GM12864 (cell line): ENCODE measurements at regions not wholly inside any gene's neighbourhood (a gene's known extent, or its start where the extent isn't known, plus 50 kb on each side); places are given as distances from the start of the nearest gene placed in this dataset.

Experiments used
- DNase-seq: peaks from one replicate; pipeline ENCODE4 v3.0.0-alpha.2; 2011; ENCODE audit warnings: low read depth
- H3K4me3 ChIP-seq: 2 replicates; pipeline ENCODE4 v1.5.1; 2011; ENCODE audit warnings: mild to moderate bottlenecking, low read depth, low read length, control low read depth
- CTCF ChIP-seq: IDR thresholded peaks from 2 replicates; pipeline ENCODE4 v1.5.1; 2011; ENCODE audit warnings: low read depth, mild to moderate bottlenecking, moderate library complexity, low read length, control low read depth, inconsistent platforms; ENCODE audit errors: missing control alignments

GRCh38 chr2:34176693-34177092, 577.6 kb upstream of the FAM98A start:
- no peak for TF ChIP-seq CTCF
- no peak for DNase-seq
- H3K4me3 ChIP-seq = no peak overlapping the region

- TF ChIP-seq CTCF = no peak
- no peak for DNase-seq
Observed at GRCh38 chr2:34174506-34174905, 575.4 kb upstream of the FAM98A start.

GRCh38 chr2:34162231-34162630, 563.1 kb upstream of the FAM98A start:
- DNase-seq = no peak
- no peak for TF ChIP-seq CTCF
- H3K4me3 ChIP-seq = no peak overlapping the region

More at GRCh38 chr2:34174506-34174905, 575.4 kb upstream of the FAM98A start:
- H3K4me3 ChIP-seq = no peak overlapping the region

GRCh38 chr2:34161549-34161948, 562.5 kb upstream of the FAM98A start:
- no peak overlapping the region for H3K4me3 ChIP-seq
- TF ChIP-seq CTCF = no peak
- no peak for DNase-seq

GRCh38 chr2:34159901-34160300, 560.8 kb upstream of the FAM98A start:
- H3K4me3 ChIP-seq = no peak overlapping the region
- DNase-seq = no peak
- TF ChIP-seq CTCF = no peak

- TF ChIP-seq CTCF = no peak
Observed at GRCh38 chr2:34153484-34153883, 554.4 kb upstream of the FAM98A start.

GRCh38 chr2:34147780-34148179, 548.7 kb upstream of the FAM98A start:
- TF ChIP-seq CTCF = no peak
- no peak overlapping the region for H3K4me3 ChIP-seq
- DNase-seq = no peak

More at GRCh38 chr2:34153484-34153883, 554.4 kb upstream of the FAM98A start:
- no peak for DNase-seq
- H3K4me3 ChIP-seq = no peak overlapping the region
